GM18909 (cell line): ENCODE measurements at regions not wholly inside any gene's neighbourhood (a gene's known extent, or its start where the extent isn't known, plus 50 kb on each side); places are given as distances from the start of the nearest gene placed in this dataset.

Experiments used
- ATAC-seq: cut with Tn5 transposase; IDR thresholded peaks from one replicate; pipeline ENCODE4 v1.9.1; 2021; ENCODE audit warnings: mild to moderate bottlenecking; ENCODE audit not compliant: unreplicated experiment, poor library complexity

GRCh38 chr4:187171706-187172339, 448.2 kb upstream of the FAT1 start:
- no peak for ATAC-seq

GRCh38 chr4:187172340-187172761, 448.7 kb upstream of the FAT1 start:
- ATAC-seq: no peak

GRCh38 chr4:187174749-187175148, 451.1 kb upstream of the FAT1 start:
- no peak for ATAC-seq

- ATAC-seq: no peak
These were observed 451.5 kb upstream of the FAT1 start for GRCh38 chr4:187175197-187175596.

GRCh38 chr4:187176261-187176910, 452.7 kb upstream of the FAT1 start:
- ATAC-seq: no peak

- ATAC-seq: no peak
These were observed 454.4 kb upstream of the FAT1 start for GRCh38 chr4:187178084-187178483.

- no peak for ATAC-seq
These were observed 454.9 kb upstream of the FAT1 start for GRCh38 chr4:187178587-187178986.

GRCh38 chr4:187179086-187180058, 455.7 kb upstream of the FAT1 start:
- no peak for ATAC-seq

- ATAC-seq: no peak
These were observed 457.4 kb upstream of the FAT1 start for GRCh38 chr4:187181054-187181453.

GRCh38 chr4:187183346-187183745, 459.7 kb upstream of the FAT1 start:
- ATAC-seq: no peak

GRCh38 chr4:187183826-187184225, 460.2 kb upstream of the FAT1 start:
- ATAC-seq: no peak

GRCh38 chr4:187184508-187184907, 460.9 kb upstream of the FAT1 start:
- ATAC-seq: no peak

GRCh38 chr4:187188118-187188517, 464.5 kb upstream of the FAT1 start:
- no peak for ATAC-seq

GRCh38 chr4:187188741-187189140, 465.1 kb upstream of the FAT1 start:
- ATAC-seq: no peak

- no peak for ATAC-seq
These were observed 466.7 kb upstream of the FAT1 start for GRCh38 chr4:187190390-187190789.

- ATAC-seq: no peak
These were observed 468.0 kb upstream of the FAT1 start for GRCh38 chr4:187191676-187192075.

- no peak for ATAC-seq
These were observed 468.6 kb upstream of the FAT1 start for GRCh38 chr4:187192266-187192665.

- no peak for ATAC-seq
These were observed 469.5 kb upstream of the FAT1 start for GRCh38 chr4:187193141-187193540.

GRCh38 chr4:187204389-187204918, 480.8 kb upstream of the FAT1 start:
- ATAC-seq: no peak

- ATAC-seq: no peak
These were observed 484.3 kb upstream of the FAT1 start for GRCh38 chr4:187207931-187208330.

GRCh38 chr4:187208651-187209050, 485.0 kb upstream of the FAT1 start:
- no peak for ATAC-seq
